Fibroblast of skin of left biceps (primary cell): ENCODE measurements at regions not wholly inside any gene's neighbourhood (a gene's known extent, or its start where the extent isn't known, plus 50 kb on each side); places are given as distances from the start of the nearest gene placed in this dataset.
"Not testable (repeated sequence)": the region's sequence is repeated elsewhere in the genome, so short reads cannot be mapped to it uniquely, and the experiment has no call there.

Experiments used
- DNase-seq, 2 experiments: peaks; one replicate each; pipeline ENCODE4 v3.0.0-alpha.2; 2013; ENCODE audit warnings: low read depth in 2 of 2

GRCh38 chr5:120086081-120086480 is 378.0 kb upstream of the PRR16 start:
- DNase-seq = no peak

GRCh38 chr5:120088412-120088811 is 375.7 kb upstream of the PRR16 start:
- DNase-seq = no peak

DNA sequence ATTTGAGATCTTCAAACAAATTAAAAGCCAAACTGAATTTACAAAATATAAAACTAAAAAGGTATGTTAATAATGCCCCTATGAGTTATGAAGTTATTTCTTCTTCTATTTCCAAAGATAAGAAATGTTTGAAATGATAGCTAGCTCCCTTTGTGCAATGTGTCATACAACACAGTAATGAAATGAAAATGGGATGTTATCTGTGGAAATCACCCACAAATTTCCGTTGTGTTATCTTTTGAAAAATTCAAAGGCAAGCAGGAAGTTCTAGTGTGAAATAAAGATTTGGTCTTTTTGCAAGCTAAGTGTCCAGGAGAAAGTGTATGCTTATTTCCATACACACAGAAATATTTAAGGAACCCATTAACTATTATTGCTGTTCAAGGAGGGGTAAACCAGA is 375.3 kb upstream of the PRR16 start:
- DNase-seq = no peak

DNA sequence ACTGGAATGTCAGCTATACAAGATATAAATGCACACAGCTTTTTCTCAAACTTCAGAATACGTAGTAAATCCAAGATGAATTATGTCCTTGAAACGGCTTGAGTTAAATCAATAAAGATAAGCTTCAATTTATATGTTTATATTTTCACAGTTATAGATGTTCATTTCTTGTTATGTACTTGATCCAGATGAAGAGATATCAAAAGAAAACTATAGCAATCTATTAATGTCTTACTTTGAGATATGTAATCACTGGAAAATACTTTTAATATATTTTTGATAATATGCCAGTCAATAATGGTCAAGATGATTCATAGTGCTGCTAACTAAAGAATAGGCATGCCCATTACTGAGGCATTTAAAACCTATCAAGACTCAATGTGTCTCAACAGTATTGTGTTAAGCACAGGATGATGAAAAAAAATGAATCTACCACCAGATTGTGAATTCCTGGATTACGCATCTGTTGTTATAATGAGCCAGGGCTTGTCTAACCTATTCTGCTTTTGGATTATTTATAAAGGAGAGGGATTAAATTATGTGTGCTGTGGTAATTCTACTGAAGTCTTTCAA is 372.6 kb upstream of the PRR16 start:
- no peak for DNase-seq

- DNase-seq = no peak
Observed at GRCh38 chr5:120092649-120093048, 371.5 kb upstream of the PRR16 start.

DNA sequence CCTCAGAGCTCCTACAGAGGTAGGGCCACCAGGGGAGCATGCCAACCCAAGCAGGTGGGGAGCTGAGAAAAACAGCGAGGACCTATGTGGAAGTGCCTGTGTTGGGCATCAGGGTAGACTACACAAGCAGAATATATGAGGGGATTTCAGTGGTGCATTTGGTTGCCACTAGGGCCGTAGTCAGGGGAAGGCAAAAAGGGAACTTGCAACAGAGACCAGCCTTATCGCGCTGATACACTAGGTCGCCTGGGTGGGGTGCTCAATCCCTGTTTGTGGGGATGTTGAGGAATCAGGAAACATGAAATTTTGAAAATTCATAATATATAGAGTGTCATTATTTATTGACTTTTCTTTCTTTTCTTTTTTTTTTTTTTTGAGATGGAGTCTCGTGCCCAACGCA is 370.9 kb upstream of the PRR16 start:
- DNase-seq = no peak

GRCh38 chr5:120096413-120096812 is 367.7 kb upstream of the PRR16 start:
- peak in 1 of 2 experiments; percentile 9 for DNase-seq

- DNase-seq = no peak
Observed at GRCh38 chr5:120098426-120098825, 365.7 kb upstream of the PRR16 start.

DNA sequence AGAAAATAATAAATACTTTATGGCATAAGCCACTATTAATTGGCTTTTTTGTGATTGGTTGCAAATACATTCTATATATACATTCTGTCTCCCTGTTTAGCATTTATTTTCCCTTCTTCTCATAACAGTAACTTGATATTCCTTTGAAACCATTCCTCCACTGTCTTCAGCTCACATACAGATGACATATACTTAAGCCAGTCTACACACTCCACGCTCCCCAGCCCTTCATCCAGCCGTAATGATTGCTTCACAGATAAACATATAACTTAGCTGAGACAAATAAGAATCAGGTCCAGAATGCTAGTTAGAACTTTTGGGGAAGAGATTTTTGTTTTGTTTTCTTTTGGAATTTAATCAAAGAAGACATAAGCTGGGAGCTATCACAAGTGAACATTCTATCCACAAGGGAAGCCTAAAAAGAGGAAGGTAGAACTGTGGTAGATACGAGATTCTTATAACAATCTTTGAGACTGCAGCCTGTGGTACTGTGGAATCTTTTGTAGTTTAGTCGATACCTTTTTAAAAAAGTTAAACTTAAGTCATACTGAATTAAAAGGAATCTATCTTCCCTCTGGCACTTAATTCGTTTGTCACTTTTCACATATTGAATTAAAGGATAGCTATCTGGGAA is 365.1 kb upstream of the PRR16 start:
- no peak for DNase-seq

- DNase-seq = no peak
Observed at GRCh38 chr5:120101771-120102170, 362.3 kb upstream of the PRR16 start.

DNA sequence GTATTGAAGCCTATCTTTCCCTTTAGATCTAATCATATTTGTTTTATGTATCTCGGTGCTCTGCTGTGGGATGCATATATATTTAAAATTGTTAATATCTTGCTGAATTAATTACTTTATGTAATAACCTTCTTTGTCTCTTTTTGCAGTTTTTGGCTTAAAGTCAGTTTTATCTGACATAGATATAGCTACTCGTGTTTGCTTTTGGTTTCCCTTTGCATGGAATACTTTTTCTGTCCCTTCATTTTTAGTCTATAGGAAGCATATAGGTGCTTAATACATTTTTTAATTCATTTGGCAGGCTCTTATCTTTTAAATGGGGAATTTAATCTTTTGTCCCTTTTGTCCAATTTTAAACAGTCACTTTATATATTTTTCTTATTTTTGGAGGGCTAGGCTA is 360.6 kb upstream of the PRR16 start:
- no peak for DNase-seq

GRCh38 chr5:120106912-120107525 is 357.1 kb upstream of the PRR16 start:
- no peak for DNase-seq

DNA sequence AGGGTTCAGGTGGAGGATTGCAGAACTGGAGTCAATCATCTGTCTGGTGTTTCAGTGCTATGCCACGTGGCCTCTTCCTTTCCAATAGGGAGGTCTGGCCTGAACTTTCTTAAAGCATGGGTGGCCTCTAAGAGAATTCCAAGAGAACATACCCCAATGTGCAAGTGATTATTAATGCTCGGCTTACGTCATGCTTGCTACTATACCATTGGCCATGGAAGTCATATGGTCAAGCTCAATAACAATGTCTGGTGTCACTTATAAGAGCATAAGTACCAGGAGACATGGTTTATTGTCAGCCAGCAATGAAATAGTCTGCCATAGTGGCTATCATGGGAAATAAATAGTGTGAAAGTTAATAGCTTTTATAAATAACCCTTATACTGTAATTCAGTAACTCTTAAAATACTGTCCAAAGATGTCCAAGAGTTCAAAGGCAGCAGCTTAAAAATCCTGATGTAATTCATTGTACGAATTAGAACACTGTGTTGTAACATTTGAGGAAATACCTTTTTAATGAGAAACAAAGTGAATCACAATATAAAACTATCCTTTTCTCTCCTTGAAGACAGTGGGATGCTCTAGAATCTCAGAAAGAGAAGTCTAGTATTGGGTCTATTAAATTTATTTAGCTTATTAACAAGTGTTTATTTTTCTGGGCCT is 355.4 kb upstream of the PRR16 start:
- peak in 1 of 2 experiments; percentile 8 for DNase-seq

- no peak for DNase-seq
Observed at GRCh38 chr5:120122703-120123102, 341.4 kb upstream of the PRR16 start.

DNA sequence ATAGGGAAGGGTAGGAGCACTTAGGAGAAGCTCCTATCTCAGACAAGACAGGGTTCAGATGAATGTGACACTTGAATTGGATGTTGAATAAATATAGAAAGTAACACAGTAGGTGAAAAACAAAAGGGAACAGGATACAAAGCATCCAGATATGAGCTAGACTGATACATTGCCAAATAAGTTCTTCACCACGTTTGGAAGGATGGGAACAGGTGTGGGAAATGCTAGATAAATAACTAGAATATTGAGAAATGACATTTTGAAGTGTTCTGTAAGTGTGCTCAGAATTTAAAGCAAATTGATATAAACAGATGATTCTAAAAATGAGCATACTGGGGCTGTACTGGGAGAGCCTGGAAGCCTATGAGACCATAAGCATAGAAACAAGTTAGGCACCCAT is 340.1 kb upstream of the PRR16 start:
- DNase-seq = no peak

- DNase-seq = no peak
Observed at GRCh38 chr5:120124961-120125360, 339.1 kb upstream of the PRR16 start.

GRCh38 chr5:120132347-120132746 is 331.8 kb upstream of the PRR16 start:
- not testable (repeated sequence) for DNase-seq

- DNase-seq = no peak
Observed at GRCh38 chr5:120134944-120135343, 329.2 kb upstream of the PRR16 start.

DNA sequence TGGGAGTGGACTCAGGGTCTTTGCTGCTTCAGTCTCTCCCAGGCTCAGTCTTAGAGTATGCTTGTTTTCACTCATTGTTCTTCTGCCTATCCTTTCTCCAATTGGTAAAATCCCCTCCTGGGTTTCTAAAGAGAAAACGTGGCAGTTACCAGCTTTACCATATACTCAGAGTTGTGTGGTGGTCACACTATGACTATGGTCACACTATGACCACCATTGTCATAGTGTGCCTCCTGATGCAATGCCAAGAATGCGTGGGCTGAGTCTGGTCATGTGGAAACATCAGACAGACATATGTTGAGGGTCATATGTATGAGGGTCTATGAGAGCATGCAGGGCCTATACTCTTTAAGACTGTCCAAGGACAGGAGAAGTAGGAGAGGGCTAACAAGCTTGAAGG is 326.5 kb upstream of the PRR16 start:
- no peak for DNase-seq

DNA sequence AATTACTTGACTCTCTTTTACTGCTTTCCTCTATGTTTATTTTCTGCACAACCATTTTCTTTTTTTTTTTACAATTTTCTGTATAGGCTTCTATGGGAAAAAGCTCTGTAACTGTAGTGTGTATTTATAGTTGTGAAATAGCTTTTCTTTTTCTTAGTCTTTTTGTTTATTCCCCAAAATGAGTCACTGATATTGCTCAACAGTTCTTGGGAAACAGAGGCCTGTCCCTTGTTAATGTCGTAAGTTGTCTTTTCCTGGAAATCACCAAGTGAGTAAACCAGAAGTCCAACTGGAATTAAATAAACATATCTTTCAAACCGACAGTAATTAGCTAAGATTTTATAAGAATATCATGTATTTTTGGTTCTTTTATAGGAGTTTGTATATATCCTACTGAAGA is 325.1 kb upstream of the PRR16 start:
- peak; percentile 85 for DNase-seq

DNA sequence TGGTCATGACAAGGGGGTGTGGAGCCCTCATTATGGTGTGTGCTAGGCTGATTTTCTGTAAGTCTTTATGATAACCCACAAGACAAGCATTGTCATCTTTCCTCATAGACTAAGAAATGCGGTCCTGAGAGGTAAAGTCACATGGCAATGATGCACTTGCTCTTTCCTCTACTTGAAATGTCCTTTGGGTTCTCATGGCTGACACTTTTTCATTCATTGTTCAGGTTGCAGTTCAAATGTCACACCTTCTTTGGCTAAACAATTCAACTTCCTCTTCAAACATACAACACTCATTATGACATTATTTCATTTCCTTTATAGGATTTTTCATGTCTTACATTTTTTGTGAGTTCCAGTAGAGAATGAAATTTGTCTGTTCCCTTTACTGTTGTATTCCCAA is 323.6 kb upstream of the PRR16 start:
- DNase-seq = no peak

DNA sequence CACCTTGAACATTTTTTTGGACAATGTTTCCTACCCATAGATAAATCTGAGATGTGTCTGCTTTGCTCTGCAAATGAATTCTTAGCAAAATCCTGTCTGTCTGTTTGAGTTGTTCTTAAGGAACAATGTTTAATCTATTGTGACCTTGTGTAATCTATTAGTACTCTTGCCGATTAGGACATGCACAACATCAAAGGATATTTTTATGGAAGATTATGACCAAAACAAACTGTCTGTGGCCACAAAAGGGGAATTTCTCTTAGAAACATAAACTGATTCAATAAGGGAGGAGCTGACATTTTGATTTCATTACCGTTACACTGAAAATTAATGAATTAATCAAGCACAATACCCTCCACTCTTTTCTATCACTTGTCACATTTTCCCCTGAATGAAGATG is 323.0 kb upstream of the PRR16 start:
- no peak for DNase-seq

GRCh38 chr5:120146787-120147186 is 317.3 kb upstream of the PRR16 start:
- no peak for DNase-seq
